RKO (cell line): ENCODE measurements at regions not wholly inside any gene's neighbourhood (a gene's known extent, or its start where the extent isn't known, plus 50 kb on each side); places are given as distances from the start of the nearest gene placed in this dataset.

Experiments used
- DNase-seq: peaks from one replicate; pipeline ENCODE4 v3.0.0-alpha.2; 2016; ENCODE audit warnings: low spot score

DNA sequence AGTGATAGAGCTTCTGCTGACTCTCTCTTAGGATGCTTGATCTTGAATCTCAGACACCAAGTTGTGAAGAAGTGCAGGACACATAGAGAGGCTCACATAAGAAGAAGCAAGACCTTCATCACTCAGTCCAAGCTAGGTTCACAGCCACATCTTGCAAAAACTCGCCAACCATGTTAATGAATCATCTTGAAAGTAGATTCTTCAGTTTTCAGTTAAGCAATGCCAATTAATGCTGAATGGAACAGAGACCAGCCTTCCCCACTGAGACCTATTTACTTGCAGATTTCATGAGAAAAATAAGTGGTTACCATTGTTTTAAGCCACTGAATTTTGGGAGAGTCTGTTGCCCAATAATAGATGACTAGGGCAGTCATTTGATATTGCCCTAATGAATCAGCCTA lies 217.7 kb upstream of the EDIL3 start:
- no peak for DNase-seq

DNA sequence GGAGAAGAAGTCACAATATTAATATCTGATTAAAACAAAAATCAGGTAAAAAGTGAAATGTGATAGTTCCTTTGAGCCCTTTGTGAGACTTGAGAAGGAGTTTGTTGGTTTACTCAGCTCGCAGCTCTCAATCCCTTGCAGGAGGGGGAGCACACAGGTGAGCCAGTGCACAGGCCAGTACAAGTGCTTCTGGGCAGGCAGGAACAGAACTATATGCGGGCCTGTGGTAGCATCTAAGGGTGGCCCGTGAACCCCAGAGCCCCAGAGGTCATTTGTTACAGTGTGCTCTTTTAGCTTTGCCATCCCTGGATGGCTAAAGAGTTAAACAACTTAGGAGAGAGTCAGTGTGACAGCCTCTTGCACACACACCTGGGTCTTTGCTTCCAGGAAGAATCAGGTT lies 215.3 kb upstream of the EDIL3 start:
- no peak for DNase-seq

DNA sequence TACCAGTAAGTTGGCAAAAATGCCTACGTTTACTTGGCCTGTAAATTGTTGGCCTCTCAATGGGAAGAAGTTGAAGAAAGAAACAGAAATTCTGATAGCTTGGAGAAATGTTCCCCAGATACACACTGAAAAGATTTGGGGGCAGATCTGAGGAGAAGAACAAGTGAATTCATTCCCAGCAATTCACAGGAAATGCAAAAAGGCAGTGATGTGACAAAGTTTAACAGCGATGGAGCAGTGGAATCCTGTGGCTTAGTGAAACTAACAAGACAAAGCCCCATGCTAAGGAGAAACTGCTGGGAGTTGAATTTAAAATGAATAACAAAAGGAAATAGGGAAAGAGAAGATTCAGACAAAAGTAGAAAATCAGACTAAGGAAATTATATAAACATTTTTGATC lies 213.2 kb upstream of the EDIL3 start:
- no peak for DNase-seq

DNA sequence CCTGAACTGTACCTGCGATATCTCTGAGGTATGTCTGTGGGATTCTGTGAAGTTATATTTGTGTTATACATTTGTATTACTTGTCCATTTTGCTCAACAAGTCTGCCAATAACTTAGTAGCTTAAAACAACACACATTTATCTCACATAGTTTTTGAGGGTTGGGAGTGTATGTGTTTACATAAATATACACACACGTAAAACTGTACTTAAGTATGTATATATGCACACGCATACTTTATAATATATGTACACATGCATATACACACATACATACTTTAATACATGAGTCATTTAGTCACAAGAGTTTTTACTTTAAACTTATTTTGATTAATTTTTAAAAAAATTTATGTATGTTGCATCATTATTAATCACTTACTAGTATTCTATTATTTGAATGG lies 205.9 kb upstream of the EDIL3 start:
- no peak for DNase-seq

DNA sequence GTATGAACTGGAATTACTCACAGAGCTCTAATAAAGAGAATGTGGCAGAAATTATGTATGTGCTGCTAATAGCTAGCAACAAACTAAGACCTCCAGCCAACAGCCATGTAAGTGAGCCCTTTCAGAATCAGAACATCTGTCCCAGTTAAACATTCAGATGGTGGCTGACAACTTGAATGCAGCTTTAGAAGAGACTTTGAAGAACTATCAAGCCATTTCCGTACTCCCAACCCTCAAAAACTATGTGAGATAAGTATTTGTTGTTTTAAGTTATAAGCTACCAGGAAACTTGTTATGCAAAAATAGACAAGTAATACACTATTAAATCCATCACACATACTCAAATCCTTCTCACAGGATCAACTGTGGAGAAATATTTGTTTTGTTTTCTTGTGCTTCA lies 205.2 kb upstream of the EDIL3 start:
- no peak for DNase-seq

DNA sequence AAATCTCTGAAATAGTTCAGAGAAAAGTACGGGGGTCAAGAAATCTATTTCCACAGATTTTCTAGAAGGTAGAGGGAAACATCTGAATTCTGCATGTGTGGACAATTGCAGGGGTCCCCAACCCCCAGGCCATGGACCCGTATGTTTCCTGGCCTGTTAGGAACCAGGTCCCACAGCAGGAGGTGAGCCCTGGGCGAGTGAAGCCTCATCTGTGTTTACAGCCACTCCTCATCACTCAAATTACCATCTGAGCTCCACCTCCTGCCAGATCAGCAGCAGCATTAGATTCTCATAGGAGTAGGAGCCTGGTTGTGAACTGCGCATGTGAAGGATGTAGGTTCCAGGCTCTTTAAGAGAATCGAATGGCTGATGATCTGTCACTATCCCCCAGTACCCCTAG lies 200.5 kb upstream of the EDIL3 start:
- no peak for DNase-seq

DNA sequence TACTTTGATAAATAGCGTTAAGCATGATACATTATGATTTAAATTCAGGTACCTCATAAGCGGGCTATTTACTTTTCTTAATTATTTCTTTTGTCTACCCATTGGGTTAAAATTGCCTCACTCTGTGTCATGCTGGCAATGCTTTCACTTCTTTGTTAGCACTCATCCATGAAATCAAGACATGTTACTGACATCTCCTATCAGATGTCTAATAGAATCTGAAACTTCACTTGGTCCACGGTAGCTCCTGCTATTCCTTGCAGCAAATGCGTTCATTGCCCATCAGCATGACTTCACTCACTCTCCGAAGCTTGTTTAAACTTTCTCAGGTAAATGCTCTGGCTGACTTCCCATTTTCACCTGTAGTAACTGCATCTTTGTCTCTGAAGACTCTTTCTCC lies 193.5 kb upstream of the EDIL3 start:
- no peak for DNase-seq

DNA sequence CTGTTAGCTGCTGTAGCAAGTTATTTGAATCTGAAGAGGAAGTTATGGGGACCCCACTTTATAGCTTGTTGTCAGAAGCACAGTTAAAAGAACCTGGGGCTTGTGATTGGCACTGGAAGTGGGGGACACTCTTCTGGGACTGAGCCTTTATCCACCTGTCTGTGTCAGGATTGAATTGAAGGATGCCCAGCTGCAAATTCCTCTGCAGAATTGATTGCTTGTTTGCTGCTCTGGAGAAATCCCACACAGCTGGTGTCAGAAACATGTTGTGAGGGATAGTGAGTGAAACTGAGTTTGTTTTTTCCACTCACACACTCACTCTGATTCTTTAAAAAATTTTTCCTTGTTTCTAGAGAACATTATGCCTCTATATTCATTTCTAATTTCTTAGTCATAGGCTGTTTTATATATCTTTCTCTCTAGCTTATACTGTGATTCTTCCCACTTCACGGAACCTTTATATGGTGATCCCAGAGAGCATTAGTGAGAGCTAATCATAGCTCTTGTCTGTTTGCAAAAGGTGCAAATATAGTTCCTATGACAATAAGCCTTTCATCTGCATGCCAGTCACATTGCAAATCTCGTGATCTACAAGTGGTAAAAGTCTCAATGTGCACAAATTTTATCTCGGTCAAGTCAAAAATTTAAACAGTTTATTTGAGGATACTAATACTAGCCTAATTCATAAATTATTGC lies 188.5 kb upstream of the EDIL3 start:
- no peak for DNase-seq

DNA sequence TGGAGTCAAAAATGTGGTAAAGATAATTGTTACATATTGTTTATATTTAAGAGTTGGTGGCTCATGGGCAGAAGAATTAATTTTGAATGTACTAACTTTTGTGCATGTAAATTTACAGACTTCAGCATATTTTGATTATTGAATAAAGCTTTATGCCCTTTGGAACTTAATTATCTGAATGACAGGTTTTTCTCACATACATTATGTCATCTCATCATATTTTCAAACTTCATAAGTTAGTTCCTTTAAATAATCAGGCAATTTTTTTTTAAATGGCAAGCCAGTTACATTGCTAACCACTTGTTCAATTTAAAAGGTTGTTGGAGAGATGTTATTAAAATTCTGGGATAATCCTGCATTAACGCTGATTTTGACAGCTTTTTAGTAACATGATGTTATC lies 184.6 kb upstream of the EDIL3 start:
- DNase-seq = no peak

DNA sequence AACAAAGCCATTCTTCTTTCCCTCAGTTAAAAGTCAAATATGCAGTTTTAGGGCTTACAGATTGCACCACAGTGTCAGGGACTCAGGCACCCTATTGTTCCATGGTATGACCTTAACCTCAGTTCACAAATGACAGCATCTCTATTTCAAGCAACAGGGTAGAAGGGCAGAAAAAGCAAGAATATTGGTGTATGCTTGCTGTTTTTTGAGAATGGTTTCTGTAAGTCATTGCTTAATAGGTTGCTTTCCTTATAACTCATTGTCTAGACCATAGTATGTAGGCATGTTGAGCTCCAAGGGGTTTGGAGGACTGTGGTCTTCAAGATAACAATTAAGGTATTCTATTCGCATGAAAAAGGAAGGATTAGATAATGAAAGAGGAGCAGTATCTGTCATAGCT lies 183.5 kb upstream of the EDIL3 start:
- DNase-seq = no peak

DNA sequence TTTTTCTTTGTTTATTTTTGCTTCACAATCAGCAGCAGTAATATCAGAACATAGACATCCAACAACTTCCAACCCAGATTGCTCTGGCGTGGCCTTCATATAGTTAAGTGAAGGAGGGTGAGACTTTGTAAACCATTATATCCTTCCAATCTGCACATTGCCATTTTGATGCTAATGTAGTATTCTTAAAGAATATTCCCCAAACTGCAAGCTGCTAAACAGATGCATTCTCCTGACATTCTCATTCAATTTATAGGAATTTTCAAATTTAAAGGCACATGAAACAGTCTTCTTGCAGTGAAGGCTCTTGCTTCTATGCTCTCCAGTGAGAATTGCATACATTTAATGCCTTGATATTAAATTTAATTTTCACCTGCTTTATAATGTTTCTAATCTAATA lies 181.2 kb upstream of the EDIL3 start:
- no peak for DNase-seq

DNA sequence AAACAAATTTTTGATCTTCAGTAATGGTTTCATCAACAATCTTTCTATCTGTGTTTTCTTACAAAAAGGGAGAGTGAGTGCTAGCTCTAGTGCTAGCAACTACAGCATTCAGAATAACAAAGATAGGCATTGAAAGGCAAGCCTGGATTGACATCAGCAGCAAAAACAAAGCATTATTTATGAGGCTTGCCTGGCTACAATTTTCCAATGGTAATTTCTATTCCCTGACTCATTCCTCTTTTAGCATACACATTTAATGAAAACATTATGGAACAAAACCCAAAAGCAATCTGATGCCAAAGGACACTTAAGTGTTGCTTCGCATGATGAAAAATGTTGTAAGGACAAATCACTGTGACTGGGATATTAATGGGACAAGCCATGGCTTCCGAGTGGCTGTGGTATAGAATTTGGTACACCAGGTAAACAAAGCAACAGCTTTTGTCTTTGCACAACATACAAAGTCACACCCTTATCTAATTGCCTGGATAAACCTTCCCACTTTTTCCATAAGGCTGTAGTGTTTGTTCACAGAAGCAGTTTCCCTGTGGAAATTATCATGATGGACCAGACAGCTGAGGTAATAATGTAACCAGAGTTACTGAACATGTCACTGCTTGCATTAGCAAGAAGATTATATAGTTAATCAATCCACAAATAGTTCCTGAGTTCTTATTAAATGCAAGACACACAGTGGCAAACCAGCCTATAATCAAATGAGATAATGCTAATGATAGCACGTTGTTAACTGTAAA lies 179.8 kb upstream of the EDIL3 start:
- DNase-seq = no peak

DNA sequence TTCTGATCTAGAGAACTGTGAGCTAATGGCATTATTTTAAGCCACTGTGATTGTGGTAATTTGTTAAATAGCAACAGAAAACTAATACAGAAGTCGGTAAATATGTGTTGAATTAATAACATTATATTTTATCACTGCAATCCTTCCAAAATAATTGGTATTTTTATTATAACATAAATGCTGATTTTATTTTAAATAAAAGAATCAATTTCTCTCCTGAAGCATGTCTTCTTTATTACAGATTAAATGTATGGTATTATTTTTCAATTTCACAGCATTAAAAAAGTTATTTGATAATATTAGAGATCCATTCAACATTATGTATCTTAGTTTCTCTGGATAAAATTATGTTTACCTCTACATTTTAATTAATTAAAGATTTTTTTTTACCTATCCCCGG lies 165.5 kb upstream of the EDIL3 start:
- DNase-seq = no peak

DNA sequence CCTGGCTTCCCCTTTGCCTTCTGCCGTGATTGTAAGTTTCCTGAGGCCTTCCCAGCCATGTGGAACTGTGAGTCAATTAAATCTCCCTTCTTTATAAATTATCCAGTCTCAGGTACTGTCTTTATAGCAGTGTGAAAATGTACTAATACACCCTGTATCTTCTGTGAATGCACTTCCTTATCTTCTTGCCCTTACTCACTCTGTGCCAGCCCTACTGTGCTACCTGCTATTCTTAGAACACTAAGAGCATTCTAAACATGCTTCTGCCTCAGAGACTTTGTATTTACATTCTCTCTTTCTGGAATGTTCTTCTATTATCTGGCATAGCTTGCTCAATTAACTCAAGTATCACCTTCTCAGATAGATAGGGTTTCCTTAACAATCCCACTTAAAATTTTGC lies 164.4 kb upstream of the EDIL3 start:
- DNase-seq = no peak

DNA sequence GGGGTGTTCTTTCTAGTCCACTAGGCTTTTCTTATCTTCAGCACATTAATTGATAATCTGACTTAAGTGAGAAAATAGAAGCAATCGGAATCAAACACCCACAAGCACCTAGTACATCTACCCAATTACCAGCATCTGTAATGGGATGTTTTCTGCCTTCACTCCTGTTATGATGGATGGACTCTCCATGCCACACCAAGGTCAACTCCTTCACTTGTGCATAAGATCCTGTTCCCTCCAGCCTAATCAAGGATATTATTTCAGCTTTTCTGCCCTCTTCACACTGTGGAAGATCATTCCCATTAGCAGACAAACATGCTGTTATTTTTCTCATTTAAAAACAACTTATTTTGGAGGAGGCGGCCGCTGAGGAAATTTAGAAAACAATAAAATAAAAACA lies 162.0 kb upstream of the EDIL3 start:
- DNase-seq = no peak

DNA sequence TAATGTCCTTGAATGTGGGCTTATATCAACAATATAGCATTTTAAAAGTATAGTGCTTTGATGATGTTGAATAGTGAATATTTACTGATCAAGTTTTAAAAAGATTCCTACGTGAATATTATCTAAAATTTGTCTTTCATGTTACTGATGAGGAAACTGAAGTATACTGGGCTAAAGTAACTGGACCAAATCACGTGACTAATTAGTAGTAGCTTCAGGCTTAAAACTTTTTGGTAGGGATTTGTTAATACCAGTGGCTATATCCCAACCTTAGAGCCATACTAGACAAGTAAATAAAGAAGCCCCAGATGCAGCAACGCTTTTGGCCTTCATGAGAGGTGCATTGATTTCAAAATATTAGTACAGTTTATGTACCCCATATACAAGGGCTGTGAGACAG lies 152.1 kb upstream of the EDIL3 start:
- no peak for DNase-seq

DNA sequence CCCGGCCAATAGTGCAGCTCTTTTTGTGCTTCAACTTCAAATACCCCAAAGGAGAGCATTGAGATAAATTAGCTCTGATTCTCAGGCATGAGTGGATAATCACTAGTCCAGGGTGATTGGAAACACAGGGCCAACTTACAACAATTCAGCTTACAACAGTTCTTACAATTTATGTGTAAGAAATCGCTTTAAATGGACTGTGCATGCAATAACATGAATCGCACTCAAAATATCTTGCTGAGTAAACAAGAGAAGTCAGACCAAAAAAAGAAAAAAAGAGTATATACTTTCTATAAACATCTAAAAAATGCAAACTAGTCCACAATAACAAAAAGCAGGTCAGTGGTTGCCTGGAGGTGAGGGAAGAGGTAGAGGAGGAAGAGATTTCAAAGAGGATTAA lies 150.6 kb upstream of the EDIL3 start:
- no peak for DNase-seq

DNA sequence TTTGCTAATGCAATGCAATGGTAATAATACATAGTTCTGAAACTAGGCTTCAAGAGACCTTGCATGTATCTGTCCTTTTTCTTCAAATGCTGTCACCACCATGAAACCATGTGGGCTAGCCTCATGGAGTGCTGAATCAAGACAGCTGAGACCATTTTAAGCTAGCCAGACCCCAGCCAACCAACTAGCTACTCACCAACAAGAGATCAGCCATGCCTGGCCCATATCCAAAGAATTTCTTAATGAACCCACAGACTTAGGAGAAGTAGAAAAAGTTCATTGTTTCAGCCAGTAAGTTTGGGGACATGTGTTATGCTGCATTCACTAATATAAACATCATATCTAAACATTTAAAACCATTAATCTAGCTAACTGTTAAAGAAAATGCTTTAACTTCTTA lies 139.8 kb upstream of the EDIL3 start:
- no peak for DNase-seq

DNA sequence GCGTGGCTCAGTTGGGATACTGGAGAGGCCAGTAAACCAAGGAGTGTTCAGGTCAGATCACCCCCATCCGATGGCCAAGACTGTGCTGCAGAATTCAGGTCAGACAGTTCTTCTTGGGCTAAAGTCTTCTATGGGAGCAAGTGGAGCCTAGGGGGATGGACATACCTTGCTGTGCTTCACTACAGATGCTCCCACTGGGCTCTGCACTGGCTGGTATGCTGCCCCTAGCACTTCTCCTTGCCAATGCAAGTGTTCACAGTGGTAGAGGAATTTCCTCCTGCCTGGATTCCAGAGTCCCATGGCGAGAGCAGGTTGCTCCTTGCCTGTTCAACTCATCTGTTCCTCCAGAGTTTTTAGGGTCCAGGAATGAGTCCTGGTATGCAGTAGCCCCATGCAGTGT lies 134.2 kb upstream of the EDIL3 start:
- DNase-seq = no peak

DNA sequence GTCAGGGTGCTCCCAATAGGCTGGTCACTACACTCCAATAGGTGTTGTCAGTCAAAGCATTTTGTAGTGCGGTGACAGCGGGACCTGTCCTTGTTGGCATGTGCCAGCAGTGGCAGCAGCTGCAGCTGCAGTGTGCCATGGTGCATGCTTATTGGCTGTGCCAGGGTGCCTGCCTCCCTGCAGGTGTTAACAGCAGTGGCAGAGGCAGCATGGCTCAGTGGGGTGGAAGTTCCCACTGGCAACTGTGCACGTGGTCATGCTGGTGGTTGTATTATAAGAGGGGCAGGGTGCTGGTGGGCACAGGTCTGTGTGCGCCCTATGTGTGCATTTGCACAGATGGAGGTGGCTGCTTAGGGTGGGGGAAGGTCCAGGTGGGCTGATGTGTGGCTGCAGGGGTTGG lies 133.7 kb upstream of the EDIL3 start:
- DNase-seq = no peak

DNA sequence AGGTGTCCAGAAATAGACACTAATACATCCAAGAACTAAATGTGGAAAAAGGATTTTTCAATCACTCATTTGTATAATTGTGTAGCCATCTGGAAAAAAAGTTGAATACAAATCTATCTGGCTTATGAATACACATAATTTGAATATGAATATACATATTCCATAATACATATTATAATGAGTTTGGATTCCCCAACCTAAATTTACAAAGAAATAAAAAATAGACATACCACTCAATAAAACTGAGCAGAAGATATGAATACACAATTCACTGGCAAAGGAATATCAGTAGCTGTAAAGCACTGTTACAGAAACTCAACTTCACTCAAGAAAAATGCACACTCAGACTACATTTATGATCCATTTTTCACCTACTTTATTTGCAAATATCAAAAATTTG lies 121.9 kb upstream of the EDIL3 start:
- no peak for DNase-seq

DNA sequence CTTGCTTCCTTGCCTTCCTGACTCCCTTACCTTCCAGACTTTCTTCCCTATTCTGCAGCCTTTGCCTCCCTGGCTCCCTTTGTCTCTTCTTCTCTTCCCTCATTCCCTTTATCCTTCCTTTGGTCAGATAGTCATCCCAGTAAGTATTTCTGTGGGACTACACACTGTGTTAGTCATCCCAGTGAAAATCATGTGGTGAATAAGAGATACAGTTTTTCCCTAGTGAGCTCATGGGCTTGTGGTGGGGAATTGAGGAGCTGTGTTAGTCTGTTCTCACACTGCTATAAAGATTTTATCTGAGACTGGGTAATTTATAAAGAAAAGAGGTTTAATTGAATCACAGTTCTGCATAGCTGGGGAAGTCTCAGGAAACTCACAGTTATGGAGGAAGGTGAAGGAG lies 109.8 kb upstream of the EDIL3 start:
- peak; percentile 44 for DNase-seq

DNA sequence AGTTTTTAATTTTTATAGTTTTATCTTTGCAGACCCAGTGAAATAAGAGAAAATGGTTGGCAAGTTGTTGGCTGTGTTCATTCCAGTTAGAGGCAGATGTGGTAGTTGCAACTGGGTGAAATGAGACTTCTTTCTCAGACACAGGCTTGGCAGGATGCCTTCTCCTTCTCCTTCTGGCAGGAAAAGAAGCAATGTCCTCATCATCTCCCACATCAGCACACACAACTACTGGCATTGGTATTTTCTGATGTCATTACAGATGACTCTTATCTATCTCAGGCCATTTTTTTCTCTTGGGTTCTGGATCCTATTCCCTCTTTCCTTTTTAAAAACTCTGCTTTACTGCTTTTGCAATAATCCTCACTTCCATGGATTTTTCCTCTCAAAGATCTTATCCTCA lies 103.3 kb upstream of the EDIL3 start:
- DNase-seq = peak; percentile 45
